Mesothelial cell of epicardium (in vitro differentiated cells): ENCODE measurements at regions not wholly inside any gene's neighbourhood (a gene's known extent, or its start where the extent isn't known, plus 50 kb on each side); places are given as distances from the start of the nearest gene placed in this dataset.

Experiments
- DNase-seq, 2 experiments: peaks; one replicate each; pipeline ENCODE4 v3.0.0; 2021; ENCODE audit warnings: low spot score in 2 of 2; ENCODE audit not compliant: unreplicated experiment in 2 of 2
- H3K27ac Mint-ChIP-seq: 2 replicates; pipeline ENCODE4 v1.8.0; 2021; ENCODE audit warnings: mixed read lengths
- H3K27me3 Mint-ChIP-seq: 2 replicates; pipeline ENCODE4 v1.8.0; 2021; ENCODE audit warnings: low read depth, mixed read lengths
- H3K36me3 Mint-ChIP-seq: 2 replicates; pipeline ENCODE4 v1.8.0; 2021; ENCODE audit warnings: mixed read lengths
- H3K4me1 Mint-ChIP-seq: 2 replicates; pipeline ENCODE4 v1.8.0; 2021; ENCODE audit warnings: mixed read lengths
- H3K4me3 Mint-ChIP-seq: 2 replicates; pipeline ENCODE4 v1.8.0; 2021; ENCODE audit warnings: mild to moderate bottlenecking, moderate library complexity, mixed read lengths
- H3K9me3 Mint-ChIP-seq: 2 replicates; pipeline ENCODE4 v1.8.0; 2021; ENCODE audit warnings: mixed read lengths
- TF ChIP-seq, protein P1 (sequence below): fragments of 200-600 bp; sonication (generic); IDR thresholded peaks from one replicate; pipeline ENCODE4 v1.5.0; 2021; ENCODE audit warnings: antibody characterized with exemption; ENCODE audit not compliant: unreplicated experiment

DNA sequence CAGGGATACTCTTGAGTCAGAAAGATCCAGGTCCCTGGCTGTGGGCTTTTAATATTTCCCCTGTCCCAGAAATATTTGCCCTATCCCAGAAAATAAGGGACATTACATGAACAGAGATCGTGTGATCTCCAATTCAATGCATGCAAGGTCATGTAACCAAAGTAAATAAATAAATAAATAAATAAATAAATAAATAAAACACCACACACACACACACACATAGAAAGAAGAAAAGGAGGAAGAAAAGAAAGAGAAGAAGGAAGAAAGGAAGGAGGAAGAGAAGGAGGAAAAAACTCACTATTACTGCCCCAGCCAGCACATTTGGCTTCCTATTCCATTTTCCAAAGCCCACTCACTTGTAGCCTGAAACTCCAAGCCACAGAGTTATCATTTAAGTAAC, 117.9 kb upstream of the CFAP20DC start:
- Mint-ChIP-seq H3K4me1 (no peaks in the 10 kb centered on the region), H3K9me3 (peaks cover 13% of the 10 kb centered on the region), H3K27me3 (peaks cover 41% of the 10 kb centered on the region), H3K36me3 (no peaks in the 10 kb centered on the region), H3K27ac (no peak overlapping the region), H3K4me3 (no peak overlapping the region)
- TF ChIP-seq, protein P1, sequence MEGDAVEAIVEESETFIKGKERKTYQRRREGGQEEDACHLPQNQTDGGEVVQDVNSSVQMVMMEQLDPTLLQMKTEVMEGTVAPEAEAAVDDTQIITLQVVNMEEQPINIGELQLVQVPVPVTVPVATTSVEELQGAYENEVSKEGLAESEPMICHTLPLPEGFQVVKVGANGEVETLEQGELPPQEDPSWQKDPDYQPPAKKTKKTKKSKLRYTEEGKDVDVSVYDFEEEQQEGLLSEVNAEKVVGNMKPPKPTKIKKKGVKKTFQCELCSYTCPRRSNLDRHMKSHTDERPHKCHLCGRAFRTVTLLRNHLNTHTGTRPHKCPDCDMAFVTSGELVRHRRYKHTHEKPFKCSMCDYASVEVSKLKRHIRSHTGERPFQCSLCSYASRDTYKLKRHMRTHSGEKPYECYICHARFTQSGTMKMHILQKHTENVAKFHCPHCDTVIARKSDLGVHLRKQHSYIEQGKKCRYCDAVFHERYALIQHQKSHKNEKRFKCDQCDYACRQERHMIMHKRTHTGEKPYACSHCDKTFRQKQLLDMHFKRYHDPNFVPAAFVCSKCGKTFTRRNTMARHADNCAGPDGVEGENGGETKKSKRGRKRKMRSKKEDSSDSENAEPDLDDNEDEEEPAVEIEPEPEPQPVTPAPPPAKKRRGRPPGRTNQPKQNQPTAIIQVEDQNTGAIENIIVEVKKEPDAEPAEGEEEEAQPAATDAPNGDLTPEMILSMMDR = no peak
- no peak for DNase-seq

- Mint-ChIP-seq H3K9me3 (peaks cover 6% of the 10 kb centered on the region), H3K4me1 (peaks cover 2% of the 10 kb centered on the region), H3K4me3 (no peak overlapping the region), H3K27me3 (peaks cover 43% of the 10 kb centered on the region), H3K27ac (no peak overlapping the region), H3K36me3 (no peaks in the 10 kb centered on the region)
- TF ChIP-seq, protein P1 = no peak
- no peak for DNase-seq
Observed at GRCh38 chr3:59163953-59164352, 114.1 kb upstream of the CFAP20DC start.

DNA sequence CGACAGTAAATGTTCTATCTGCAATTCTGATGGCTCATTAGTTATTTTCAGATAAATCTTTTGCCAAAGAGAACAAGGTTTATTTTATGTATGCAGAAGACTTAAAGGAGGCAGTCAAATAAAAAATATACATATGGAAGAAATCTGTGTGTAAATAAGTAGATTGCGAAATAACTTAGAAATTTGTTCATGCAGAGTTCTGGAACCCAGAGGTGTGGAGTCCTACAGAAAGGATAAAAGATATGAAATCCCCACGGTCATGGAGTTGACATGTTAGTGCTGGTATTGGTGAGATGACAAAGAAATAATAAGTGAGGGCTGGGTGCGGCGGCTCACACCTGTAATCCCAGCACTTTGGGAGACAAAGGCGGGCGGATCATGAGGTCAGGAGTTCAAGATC, 111.2 kb upstream of the CFAP20DC start:
- no peak for DNase-seq
- Mint-ChIP-seq H3K4me1 (peaks cover 2% of the 10 kb centered on the region), H3K27ac (no peak overlapping the region), H3K4me3 (no peak overlapping the region), H3K36me3 (no peaks in the 10 kb centered on the region), H3K27me3 (peaks cover 40% of the 10 kb centered on the region), H3K9me3 (no peaks in the 10 kb centered on the region)
- TF ChIP-seq, protein P1 = no peak

- H3K9me3 Mint-ChIP-seq = no peaks in the 10 kb centered on the region
- no peak overlapping the region for H3K27ac Mint-ChIP-seq
- no peak overlapping the region for H3K4me3 Mint-ChIP-seq
- DNase-seq = no peak
- TF ChIP-seq, protein P1 = no peak
- peaks cover 2% of the 10 kb centered on the region for H3K4me1 Mint-ChIP-seq
- H3K27me3 Mint-ChIP-seq = peaks cover 35% of the 10 kb centered on the region
- no peaks in the 10 kb centered on the region for H3K36me3 Mint-ChIP-seq
Observed at GRCh38 chr3:59160133-59160746, 110.4 kb upstream of the CFAP20DC start.

DNA sequence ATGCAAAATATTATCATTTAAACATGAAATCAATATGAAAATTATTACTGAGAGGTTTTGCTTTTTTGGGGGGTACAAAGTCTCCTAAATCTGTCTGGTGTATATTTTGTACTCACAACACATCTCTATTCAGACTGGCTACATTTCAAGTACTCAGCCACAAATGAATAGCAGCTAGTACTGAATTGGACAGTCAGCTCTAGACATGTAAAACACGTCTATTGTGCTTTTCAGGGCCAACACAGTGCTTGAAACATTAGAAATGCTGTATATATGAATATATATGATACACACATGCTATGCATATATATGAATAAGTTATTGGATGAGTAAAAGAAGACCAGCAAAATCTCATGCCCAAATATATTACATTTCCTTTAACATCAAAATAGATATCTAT, 103.8 kb upstream of the CFAP20DC start:
- H3K4me1 Mint-ChIP-seq = no peaks in the 10 kb centered on the region
- H3K9me3 Mint-ChIP-seq = peaks cover 32% of the 10 kb centered on the region
- H3K4me3 Mint-ChIP-seq = no peak overlapping the region
- peaks cover 4% of the 10 kb centered on the region for H3K36me3 Mint-ChIP-seq
- H3K27me3 Mint-ChIP-seq = peaks cover 32% of the 10 kb centered on the region
- no peak overlapping the region for H3K27ac Mint-ChIP-seq
- DNase-seq = no peak
- TF ChIP-seq, protein P1 = no peak

DNA sequence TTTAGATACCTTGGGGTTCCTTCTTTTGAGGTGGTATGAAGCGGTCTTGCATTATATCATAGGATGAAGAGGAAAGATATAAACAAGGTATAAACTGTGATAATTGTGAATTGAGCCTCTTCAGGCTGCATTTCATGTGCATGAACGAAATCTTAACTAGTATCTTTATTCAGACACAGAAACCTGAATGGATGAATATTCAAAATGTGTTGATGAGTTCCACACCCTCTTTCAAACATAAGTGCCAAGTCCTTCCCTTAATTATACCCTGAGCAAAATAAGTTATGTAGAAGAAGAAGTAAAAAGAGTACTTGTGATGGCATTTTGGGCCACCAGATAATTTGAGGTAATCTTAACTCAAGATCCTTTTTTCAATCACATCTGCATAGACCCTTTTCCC, 103.1 kb upstream of the CFAP20DC start:
- peaks cover 26% of the 10 kb centered on the region for H3K27me3 Mint-ChIP-seq
- peaks cover 4% of the 10 kb centered on the region for H3K36me3 Mint-ChIP-seq
- no peak for DNase-seq
- H3K4me3 Mint-ChIP-seq = no peak overlapping the region
- no peak overlapping the region for H3K27ac Mint-ChIP-seq
- TF ChIP-seq, protein P1 = no peak
- no peaks in the 10 kb centered on the region for H3K4me1 Mint-ChIP-seq
- peaks cover 37% of the 10 kb centered on the region for H3K9me3 Mint-ChIP-seq
